Tibial nerve (tissue), 4 donors: ENCODE measurements at regions not wholly inside any gene's neighbourhood (a gene's known extent, or its start where the extent isn't known, plus 50 kb on each side); places are given as distances from the start of the nearest gene placed in this dataset.

Experiments used
- DNase-seq, 2 donors: peaks; one replicate each; pipeline ENCODE4 v3.0.0-alpha.2; 2019; ENCODE audit warnings: low spot score in 2 of 2
- H3K27ac ChIP-seq, 4 donors: fragments of 200-600 bp; sonication (generic) in 3 of 4; one replicate each; pipeline ENCODE4 v1.5.1; 2017 to 2019; ENCODE audit warnings: mild to moderate bottlenecking in 1 of 4
- H3K27me3 ChIP-seq, 2 donors: fragments of 200-600 bp; sonication (generic) in 1 of 2; one replicate each; pipeline versions ENCODE4 v1.5.1 to v1.6.0; 2017 to 2019
- H3K36me3 ChIP-seq, 3 donors: fragments of 200-600 bp; sonication (generic); one replicate each; pipeline ENCODE4 v1.5.1; 2018 to 2019
- H3K4me1 ChIP-seq, 4 donors: fragments of 200-600 bp; sonication (generic) in 3 of 4; one replicate each; pipeline ENCODE4 v1.5.1; 2017 to 2019
- H3K4me3 ChIP-seq, 4 donors: fragments of 200-600 bp; sonication (generic) in 3 of 4; one replicate each; pipeline ENCODE4 v1.5.1; 2017 to 2019; ENCODE audit warnings: mild to moderate bottlenecking in 1 of 4, moderate library complexity in 1 of 4
- H3K9me3 ChIP-seq, 4 donors: fragments of 200-600 bp; sonication (generic) in 3 of 4; one replicate each; pipeline ENCODE4 v1.5.1; 2017 to 2019
- CTCF ChIP-seq, 5 experiments: fragments of 200-600 bp in 3 of 5; fragments of 450-650 bp in 2 of 5; sonication (generic) in 3 of 5; IDR thresholded peaks; one replicate each; pipeline ENCODE4 v1.5.1; 2016 to 2019; ENCODE audit warnings: antibody characterized with exemption in 5 of 5, mild to moderate bottlenecking in 3 of 5, moderate library complexity in 2 of 5
- EP300 ChIP-seq, 2 donors: sonication (generic); formaldehyde crosslinking; IDR thresholded peaks; one replicate each; pipeline ENCODE4 v1.6.1; 2017; ENCODE audit warnings: antibody characterized with exemption in 2 of 2, mild to moderate bottlenecking in 1 of 2
- POLR2A ChIP-seq, 2 donors: fragments of 450-650 bp; IDR thresholded peaks; one replicate each; pipeline ENCODE4 v1.6.1; 2017; ENCODE audit warnings: antibody characterized with exemption in 2 of 2, mild to moderate bottlenecking in 2 of 2, moderate library complexity in 2 of 2
- WGBS, 2 donors: methylation state at CpG; one replicate each; pipeline ENCODE4 v1.1.5; 2018; 5-methylcytosine and 5-hydroxymethylcytosine counted together

GRCh38 chr11:134752964-134753770, 341.1 kb upstream of the B3GAT1 start:
- H3K9me3 ChIP-seq, result peaks cover 0 to under 1% (median 0%) of the 10 kb centered on the region in 4 donors
- no peak overlapping the region for H3K27ac ChIP-seq
- DNase-seq, result no peak
- TF ChIP-seq CTCF (IDR thresholded peaks at IDR 0.05), result no peak
- TF ChIP-seq EP300 (IDR thresholded peaks at IDR 0.05), result no peak
- TF ChIP-seq POLR2A (IDR thresholded peaks at IDR 0.05), result no peak
- no peaks in the 10 kb centered on the region for H3K27me3 ChIP-seq
- no peak overlapping the region for H3K4me3 ChIP-seq
- 77% methylated on average over 13 of the region's 13 CpGs for WGBS, 2 donors
- no peaks in the 10 kb centered on the region for H3K36me3 ChIP-seq
- H3K4me1 ChIP-seq, result no peaks in the 10 kb centered on the region

GRCh38 chr11:134752526-134752925, 340.5 kb upstream of the B3GAT1 start:
- Histone ChIP-seq H3K4me3 (no peak overlapping the region), H3K27ac (no peak overlapping the region)
- TF ChIP-seq EP300 (IDR thresholded peaks at IDR 0.05), result no peak
- TF ChIP-seq CTCF (IDR thresholded peaks at IDR 0.05), result no peak
- TF ChIP-seq POLR2A (IDR thresholded peaks at IDR 0.05), result no peak

GRCh38 chr11:134751766-134752165, 339.7 kb upstream of the B3GAT1 start:
- Histone ChIP-seq H3K27ac (no peak overlapping the region), H3K4me1 (no peaks in the 10 kb centered on the region), H3K27me3 (no peaks in the 10 kb centered on the region), H3K9me3 (peaks cover 0 to 3% (median 0%) of the 10 kb centered on the region in 4 donors), H3K4me3 (no peak overlapping the region), H3K36me3 (no peaks in the 10 kb centered on the region)
- 86 to 90% methylated on average over 6 of the region's 6 CpGs for WGBS, 2 donors
- DNase-seq, result no peak
- TF ChIP-seq POLR2A (IDR thresholded peaks at IDR 0.05), result no peak
- TF ChIP-seq CTCF (IDR thresholded peaks at IDR 0.05), result no peak
- no peak for TF ChIP-seq EP300 (IDR thresholded peaks at IDR 0.05)

More at GRCh38 chr11:134752526-134752925, 340.5 kb upstream of the B3GAT1 start:
- Histone ChIP-seq H3K27me3 (no peaks in the 10 kb centered on the region), H3K9me3 (peaks cover 0 to 3% (median 0%) of the 10 kb centered on the region in 4 donors), H3K36me3 (no peaks in the 10 kb centered on the region), H3K4me1 (no peaks in the 10 kb centered on the region)
- 89 to 93% methylated on average over 5 to 6 of the region's 6 CpGs for WGBS, 2 donors
- DNase-seq, result no peak

- TF ChIP-seq EP300 (IDR thresholded peaks at IDR 0.05), result no peak
- TF ChIP-seq POLR2A (IDR thresholded peaks at IDR 0.05), result no peak
- no peak for TF ChIP-seq CTCF (IDR thresholded peaks at IDR 0.05)
- H3K27ac ChIP-seq, result no peak overlapping the region
- H3K27me3 ChIP-seq, result no peaks in the 10 kb centered on the region
- WGBS, 2 donors, result 76 to 77% methylated on average over 8 of the region's 8 CpGs
- no peak overlapping the region for H3K4me3 ChIP-seq
- DNase-seq, result no peak
- H3K9me3 ChIP-seq, result peaks cover 0 to 8% (median 0%) of the 10 kb centered on the region in 4 donors
- no peaks in the 10 kb centered on the region for H3K4me1 ChIP-seq
- H3K36me3 ChIP-seq, result no peaks in the 10 kb centered on the region
Observed at GRCh38 chr11:134751031-134751585, 339.1 kb upstream of the B3GAT1 start.

- Histone ChIP-seq H3K27ac (no peak overlapping the region), H3K4me1 (no peaks in the 10 kb centered on the region), H3K4me3 (no peak overlapping the region), H3K27me3 (no peaks in the 10 kb centered on the region), H3K36me3 (no peaks in the 10 kb centered on the region), H3K9me3 (peaks cover 0 to 9% (median 0%) of the 10 kb centered on the region in 4 donors)
- TF ChIP-seq CTCF (IDR thresholded peaks at IDR 0.05) (no peak), EP300 (IDR thresholded peaks at IDR 0.05) (no peak), POLR2A (IDR thresholded peaks at IDR 0.05) (no peak)
- no peak for DNase-seq
- WGBS, 2 donors, result 85 to 94% methylated on average over 2 of the region's 2 CpGs
Observed at GRCh38 chr11:134750619-134751018, 338.6 kb upstream of the B3GAT1 start.
